ENCODE measurements at regions not wholly inside any gene's neighbourhood (a gene's known extent, or its start where the extent isn't known, plus 50 kb on each side); places are given as distances from the start of the nearest gene placed in this dataset.

GRCh38 chr3:23038471-23038870 is 164.7 kb upstream of the UBE2E2 start:
- Histone ChIP-seq H3K27ac (ENCODE audit: low read length) (no peak overlapping the region), H3K27me3 (ENCODE audit: insufficient read depth, low read length) (no peaks in the 10 kb centered on the region), H3K36me3 (ENCODE audit: insufficient read depth, low read depth, low read length) (no peaks in the 10 kb centered on the region), H3K4me3 (ENCODE audit: low read length) (no peak overlapping the region), H3K9ac (ENCODE audit: low read depth, low read length) (no peak overlapping the region), H3K9me3 (ENCODE audit: insufficient read depth, low read depth, low read length) (no peaks in the 10 kb centered on the region), H3K4me1 (ENCODE audit: insufficient read depth, low read length) (peaks cover 5% of the 10 kb centered on the region; the same call in 1 of the 2 replicates)

GRCh38 chr3:23041918-23042696 is 161.0 kb upstream of the UBE2E2 start:
- no peaks in the 10 kb centered on the region for H3K27me3 ChIP-seq (ENCODE audit: insufficient read depth, low read length)
- peaks cover 5% of the 10 kb centered on the region; the same call in 1 of the 2 replicates for H3K9me3 ChIP-seq (ENCODE audit: insufficient read depth, low read depth, low read length)
- H3K27ac ChIP-seq (ENCODE audit: low read length), result no peak overlapping the region
- no peak overlapping the region for H3K4me3 ChIP-seq (ENCODE audit: low read length)
- H3K9ac ChIP-seq (ENCODE audit: low read depth, low read length), result no peak overlapping the region
- no peaks in the 10 kb centered on the region for H3K36me3 ChIP-seq (ENCODE audit: insufficient read depth, low read depth, low read length)
- peaks cover 5% of the 10 kb centered on the region; the same call in 1 of the 2 replicates for H3K4me1 ChIP-seq (ENCODE audit: insufficient read depth, low read length)

- no peak overlapping the region for H3K9ac ChIP-seq (ENCODE audit: low read depth, low read length)
- no peak overlapping the region for H3K4me3 ChIP-seq (ENCODE audit: low read length)
- H3K36me3 ChIP-seq (ENCODE audit: insufficient read depth, low read depth, low read length), result no peaks in the 10 kb centered on the region
- no peaks in the 10 kb centered on the region for H3K27me3 ChIP-seq (ENCODE audit: insufficient read depth, low read length)
- H3K27ac ChIP-seq (ENCODE audit: low read length), result no peak overlapping the region
- peaks cover 2% of the 10 kb centered on the region; the same call in 1 of the 2 replicates for H3K4me1 ChIP-seq (ENCODE audit: insufficient read depth, low read length)
- H3K9me3 ChIP-seq (ENCODE audit: insufficient read depth, low read depth, low read length), result peaks cover 5% of the 10 kb centered on the region; the same call in 1 of the 2 replicates
Measured at GRCh38 chr3:23044463-23044862, 158.7 kb upstream of the UBE2E2 start.

GRCh38 chr3:23046536-23046935 is 156.6 kb upstream of the UBE2E2 start:
- Histone ChIP-seq H3K4me1 (ENCODE audit: insufficient read depth, low read length) (no peaks in the 10 kb centered on the region), H3K9ac (ENCODE audit: low read depth, low read length) (no peak overlapping the region), H3K36me3 (ENCODE audit: insufficient read depth, low read depth, low read length) (no peaks in the 10 kb centered on the region), H3K27me3 (ENCODE audit: insufficient read depth, low read length) (no peaks in the 10 kb centered on the region), H3K4me3 (ENCODE audit: low read length) (no peak overlapping the region), H3K27ac (ENCODE audit: low read length) (no peak overlapping the region), H3K9me3 (ENCODE audit: insufficient read depth, low read depth, low read length) (peaks cover 5% of the 10 kb centered on the region; the same call in 1 of the 2 replicates)

GRCh38 chr3:23051240-23052140 is 151.6 kb upstream of the UBE2E2 start:
- Histone ChIP-seq H3K4me1 (ENCODE audit: insufficient read depth, low read length) (no peaks in the 10 kb centered on the region), H3K27ac (ENCODE audit: low read length) (no peak overlapping the region), H3K9me3 (ENCODE audit: insufficient read depth, low read depth, low read length) (peaks cover under 1% of the 10 kb centered on the region; the same call in 1 of the 2 replicates), H3K9ac (ENCODE audit: low read depth, low read length) (no peak overlapping the region), H3K36me3 (ENCODE audit: insufficient read depth, low read depth, low read length) (no peaks in the 10 kb centered on the region), H3K27me3 (ENCODE audit: insufficient read depth, low read length) (no peaks in the 10 kb centered on the region), H3K4me3 (ENCODE audit: low read length) (no peak overlapping the region)

GRCh38 chr3:23052208-23052607 is 150.9 kb upstream of the UBE2E2 start:
- no peaks in the 10 kb centered on the region for H3K36me3 ChIP-seq (ENCODE audit: insufficient read depth, low read depth, low read length)
- H3K27ac ChIP-seq (ENCODE audit: low read length), result no peak overlapping the region
- H3K9me3 ChIP-seq (ENCODE audit: insufficient read depth, low read depth, low read length), result no peaks in the 10 kb centered on the region; the same call in 1 of the 2 replicates
- no peak overlapping the region for H3K4me3 ChIP-seq (ENCODE audit: low read length)
- H3K9ac ChIP-seq (ENCODE audit: low read depth, low read length), result no peak overlapping the region
- H3K27me3 ChIP-seq (ENCODE audit: insufficient read depth, low read length), result no peaks in the 10 kb centered on the region
- no peaks in the 10 kb centered on the region for H3K4me1 ChIP-seq (ENCODE audit: insufficient read depth, low read length)

GRCh38 chr3:23052620-23053019 is 150.5 kb upstream of the UBE2E2 start:
- no peaks in the 10 kb centered on the region for H3K27me3 ChIP-seq (ENCODE audit: insufficient read depth, low read length)
- no peak overlapping the region for H3K27ac ChIP-seq (ENCODE audit: low read length)
- no peaks in the 10 kb centered on the region for H3K4me1 ChIP-seq (ENCODE audit: insufficient read depth, low read length)
- H3K36me3 ChIP-seq (ENCODE audit: insufficient read depth, low read depth, low read length), result no peaks in the 10 kb centered on the region
- H3K9me3 ChIP-seq (ENCODE audit: insufficient read depth, low read depth, low read length), result no peaks in the 10 kb centered on the region
- no peak overlapping the region for H3K9ac ChIP-seq (ENCODE audit: low read depth, low read length)
- no peak overlapping the region for H3K4me3 ChIP-seq (ENCODE audit: low read length)

GRCh38 chr3:23055733-23056376 is 147.3 kb upstream of the UBE2E2 start:
- H3K27ac ChIP-seq (ENCODE audit: low read length), result no peak overlapping the region
- no peaks in the 10 kb centered on the region for H3K9me3 ChIP-seq (ENCODE audit: insufficient read depth, low read depth, low read length)
- H3K36me3 ChIP-seq (ENCODE audit: insufficient read depth, low read depth, low read length), result no peaks in the 10 kb centered on the region
- no peak overlapping the region for H3K9ac ChIP-seq (ENCODE audit: low read depth, low read length)
- no peak overlapping the region for H3K4me3 ChIP-seq (ENCODE audit: low read length)
- no peaks in the 10 kb centered on the region for H3K4me1 ChIP-seq (ENCODE audit: insufficient read depth, low read length)
- H3K27me3 ChIP-seq (ENCODE audit: insufficient read depth, low read length), result no peaks in the 10 kb centered on the region

- Histone ChIP-seq H3K4me3 (ENCODE audit: low read length) (no peak overlapping the region), H3K27ac (ENCODE audit: low read length) (no peak overlapping the region), H3K4me1 (ENCODE audit: insufficient read depth, low read length) (peaks cover 8% of the 10 kb centered on the region), H3K9me3 (ENCODE audit: insufficient read depth, low read depth, low read length) (no peaks in the 10 kb centered on the region), H3K36me3 (ENCODE audit: insufficient read depth, low read depth, low read length) (no peaks in the 10 kb centered on the region), H3K27me3 (ENCODE audit: insufficient read depth, low read length) (no peaks in the 10 kb centered on the region), H3K9ac (ENCODE audit: low read depth, low read length) (no peak overlapping the region)
Measured at GRCh38 chr3:23062582-23062981, 140.5 kb upstream of the UBE2E2 start.

- no peak overlapping the region for H3K27ac ChIP-seq (ENCODE audit: low read length)
- H3K36me3 ChIP-seq (ENCODE audit: insufficient read depth, low read depth, low read length), result no peaks in the 10 kb centered on the region
- no peaks in the 10 kb centered on the region for H3K27me3 ChIP-seq (ENCODE audit: insufficient read depth, low read length)
- peaks cover 12% of the 10 kb centered on the region for H3K4me1 ChIP-seq (ENCODE audit: insufficient read depth, low read length)
- H3K4me3 ChIP-seq (ENCODE audit: low read length), result no peak overlapping the region
- H3K9me3 ChIP-seq (ENCODE audit: insufficient read depth, low read depth, low read length), result no peaks in the 10 kb centered on the region
- no peak overlapping the region for H3K9ac ChIP-seq (ENCODE audit: low read depth, low read length)
Measured at GRCh38 chr3:23062982-23063381, 140.1 kb upstream of the UBE2E2 start.

GRCh38 chr3:23067116-23067515 is 136.0 kb upstream of the UBE2E2 start:
- Histone ChIP-seq H3K4me3 (ENCODE audit: low read length) (no peak overlapping the region), H3K27ac (ENCODE audit: low read length) (no peak overlapping the region), H3K4me1 (ENCODE audit: insufficient read depth, low read length) (peaks cover 20% of the 10 kb centered on the region), H3K9ac (ENCODE audit: low read depth, low read length) (no peak overlapping the region), H3K27me3 (ENCODE audit: insufficient read depth, low read length) (no peaks in the 10 kb centered on the region), H3K36me3 (ENCODE audit: insufficient read depth, low read depth, low read length) (no peaks in the 10 kb centered on the region), H3K9me3 (ENCODE audit: insufficient read depth, low read depth, low read length) (no peaks in the 10 kb centered on the region)
